B cell (primary cell): ENCODE measurements at regions not wholly inside any gene's neighbourhood (a gene's known extent, or its start where the extent isn't known, plus 50 kb on each side); places are given as distances from the start of the nearest gene placed in this dataset.

Experiments used
- EZH2 ChIP-seq: IDR thresholded peaks from 2 replicates; pipeline ENCODE4 v1.6.1; 2012; ENCODE audit warnings: borderline replicate concordance, low read depth, mild to moderate bottlenecking, moderate library complexity, low read length; ENCODE audit not compliant: insufficient read depth, poor library complexity, severe bottlenecking
- TF ChIP-seq, protein P1 (sequence below): fragments of 200-600 bp; IDR thresholded peaks from one replicate; pipeline ENCODE4 v1.8.0; 2022; ENCODE audit warnings: antibody characterized with exemption, mild to moderate bottlenecking

DNA sequence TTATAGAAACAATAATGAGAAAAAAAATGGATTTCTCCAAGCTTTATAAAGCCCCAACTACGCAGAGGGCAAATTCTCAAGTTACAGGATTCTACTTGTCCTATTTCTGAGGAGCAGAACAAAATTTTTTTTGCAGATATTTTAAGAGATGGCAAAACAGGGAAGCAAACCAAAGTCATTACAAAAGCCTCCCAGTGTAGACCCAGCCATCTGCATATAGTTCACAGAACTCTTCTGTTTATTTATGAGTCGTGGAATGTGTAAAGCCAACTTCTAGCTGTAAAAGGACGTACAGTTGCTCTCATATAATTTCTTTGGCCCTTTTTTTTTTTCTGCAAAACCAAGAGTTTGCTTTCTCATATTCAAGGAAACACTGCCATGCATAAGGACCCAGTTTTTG, 120.4 kb downstream of the PCDH7 start:
- TF ChIP-seq, protein P1, sequence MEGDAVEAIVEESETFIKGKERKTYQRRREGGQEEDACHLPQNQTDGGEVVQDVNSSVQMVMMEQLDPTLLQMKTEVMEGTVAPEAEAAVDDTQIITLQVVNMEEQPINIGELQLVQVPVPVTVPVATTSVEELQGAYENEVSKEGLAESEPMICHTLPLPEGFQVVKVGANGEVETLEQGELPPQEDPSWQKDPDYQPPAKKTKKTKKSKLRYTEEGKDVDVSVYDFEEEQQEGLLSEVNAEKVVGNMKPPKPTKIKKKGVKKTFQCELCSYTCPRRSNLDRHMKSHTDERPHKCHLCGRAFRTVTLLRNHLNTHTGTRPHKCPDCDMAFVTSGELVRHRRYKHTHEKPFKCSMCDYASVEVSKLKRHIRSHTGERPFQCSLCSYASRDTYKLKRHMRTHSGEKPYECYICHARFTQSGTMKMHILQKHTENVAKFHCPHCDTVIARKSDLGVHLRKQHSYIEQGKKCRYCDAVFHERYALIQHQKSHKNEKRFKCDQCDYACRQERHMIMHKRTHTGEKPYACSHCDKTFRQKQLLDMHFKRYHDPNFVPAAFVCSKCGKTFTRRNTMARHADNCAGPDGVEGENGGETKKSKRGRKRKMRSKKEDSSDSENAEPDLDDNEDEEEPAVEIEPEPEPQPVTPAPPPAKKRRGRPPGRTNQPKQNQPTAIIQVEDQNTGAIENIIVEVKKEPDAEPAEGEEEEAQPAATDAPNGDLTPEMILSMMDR: no peak
- no peak for TF ChIP-seq EZH2
